Transverse colon (tissue), 4 donors: ENCODE measurements at regions not wholly inside any gene's neighbourhood (a gene's known extent, or its start where the extent isn't known, plus 50 kb on each side); places are given as distances from the start of the nearest gene placed in this dataset.

Experiments used
- DNase-seq: peaks from one replicate; pipeline ENCODE4 v3.0.0-alpha.2; 2019
- H3K27ac ChIP-seq, 4 donors: fragments of 200-600 bp; sonication (generic); 2 replicates each; pipeline ENCODE4 v1.5.1; 2016 to 2018; ENCODE audit warnings: inconsistent platforms in 4 of 4
- H3K27me3 ChIP-seq: fragments of 200-600 bp; sonication (generic); 2 replicates; pipeline ENCODE4 v1.5.1; 2017; ENCODE audit warnings: inconsistent platforms
- H3K36me3 ChIP-seq, 4 donors: fragments of 200-600 bp; sonication (generic); 2 replicates each; pipeline ENCODE4 v1.5.1; 2017 to 2019; ENCODE audit warnings: inconsistent platforms in 4 of 4
- H3K4me1 ChIP-seq, 4 donors: fragments of 200-600 bp; sonication (generic); 2 replicates each; pipeline ENCODE4 v1.5.1; 2017 to 2020; ENCODE audit warnings: inconsistent platforms in 4 of 4
- H3K4me3 ChIP-seq, 4 donors: fragments of 200-600 bp; sonication (generic); 1 replicate in 1 of 4; 2 replicates in 3 of 4; pipeline versions ENCODE4 v1.5.1 to v1.6.1; 2017 to 2019; ENCODE audit warnings: inconsistent platforms in 4 of 4
- H3K9me3 ChIP-seq, 2 donors: fragments of 200-600 bp; sonication (generic); 2 replicates each; pipeline ENCODE4 v1.5.1; 2017 to 2019; ENCODE audit warnings: inconsistent platforms in 2 of 2
- EP300 ChIP-seq: sonication (generic); formaldehyde crosslinking; IDR thresholded peaks from one replicate; pipeline ENCODE4 v1.6.1; 2017; ENCODE audit warnings: antibody characterized with exemption, low read depth
- POLR2A ChIP-seq: fragments of 450-650 bp; IDR thresholded peaks from one replicate; pipeline ENCODE4 v1.6.1; 2016; ENCODE audit warnings: antibody characterized with exemption, mild to moderate bottlenecking, moderate library complexity
- POLR2AphosphoS5 ChIP-seq, 3 donors: sonication (generic); formaldehyde crosslinking; IDR thresholded peaks; one replicate each; pipeline ENCODE4 v1.6.1; 2016; ENCODE audit warnings: antibody characterized with exemption in 3 of 3
- WGBS, 2 donors: methylation state at CpG; one replicate each; pipeline ENCODE4 v1.1.5; 2018; ENCODE audit warnings: low coverage in 1 of 2; 5-methylcytosine and 5-hydroxymethylcytosine counted together
- in situ Hi-C, 4 donors: fragments of 200-750 bp; cut with MboI; loops; one replicate each; pipeline versions ENCODE4 v1.15.0 to v1.15.1; 2017; ENCODE audit warnings: low sequenced_read_pairs in 3 of 4, low pct_ligation_motif_present in 1 of 4, low pct_unique_long_range_greater_than_20kb in 1 of 4
- intact Hi-C: fragments of 100-400 bp; cut with DNase I; formaldehyde crosslinking; loops from one replicate; pipeline ENCODE4 v1.15.1; 2023; ENCODE audit warnings: low total_unique reads
- TF ChIP-seq, protein P1 (sequence below), 5 experiments: fragments of 200-600 bp in 3 of 5; fragments of 450-650 bp in 2 of 5; sonication (generic) in 3 of 5; IDR thresholded peaks; 1 replicate in 2 of 5; 2 replicates in 3 of 5; pipeline ENCODE4 v1.5.1; 2016 to 2017; ENCODE audit warnings: antibody characterized with exemption in 5 of 5, inconsistent platforms in 3 of 5, mild to moderate bottlenecking in 2 of 5, moderate library complexity in 1 of 5

- H3K27me3 ChIP-seq: no peaks in the 10 kb centered on the region
- intact Hi-C loops: no loop called here
- in situ Hi-C loops: no loop called here
- H3K9me3 ChIP-seq: no peaks in the 10 kb centered on the region
- TF ChIP-seq EP300 (no peak), POLR2A (no peak)
- no peaks in the 10 kb centered on the region for H3K36me3 ChIP-seq
- no peak overlapping the region for H3K27ac ChIP-seq
- no peak overlapping the region for H3K4me3 ChIP-seq
- no peak for DNase-seq
- no peaks in the 10 kb centered on the region for H3K4me1 ChIP-seq
- WGBS, 2 donors: 54 to 63% methylated on average over 2 to 4 of the region's 4 CpGs
These were observed 52.7 kb upstream of the BOD1L2 start for GRCh38 chr18:57094175-57094574.

GRCh38 chr18:57095884-57096283 lies 51.0 kb upstream of the BOD1L2 start:
- intact Hi-C loops: no loop called here
- H3K4me1 ChIP-seq: no peaks in the 10 kb centered on the region
- no peak overlapping the region for H3K4me3 ChIP-seq
- H3K27me3 ChIP-seq: no peaks in the 10 kb centered on the region
- in situ Hi-C loops: no loop called here
- TF ChIP-seq POLR2AphosphoS5 (IDR thresholded peaks at IDR 0.05): no peak
- no peak for TF ChIP-seq POLR2A
- TF ChIP-seq, protein P1, sequence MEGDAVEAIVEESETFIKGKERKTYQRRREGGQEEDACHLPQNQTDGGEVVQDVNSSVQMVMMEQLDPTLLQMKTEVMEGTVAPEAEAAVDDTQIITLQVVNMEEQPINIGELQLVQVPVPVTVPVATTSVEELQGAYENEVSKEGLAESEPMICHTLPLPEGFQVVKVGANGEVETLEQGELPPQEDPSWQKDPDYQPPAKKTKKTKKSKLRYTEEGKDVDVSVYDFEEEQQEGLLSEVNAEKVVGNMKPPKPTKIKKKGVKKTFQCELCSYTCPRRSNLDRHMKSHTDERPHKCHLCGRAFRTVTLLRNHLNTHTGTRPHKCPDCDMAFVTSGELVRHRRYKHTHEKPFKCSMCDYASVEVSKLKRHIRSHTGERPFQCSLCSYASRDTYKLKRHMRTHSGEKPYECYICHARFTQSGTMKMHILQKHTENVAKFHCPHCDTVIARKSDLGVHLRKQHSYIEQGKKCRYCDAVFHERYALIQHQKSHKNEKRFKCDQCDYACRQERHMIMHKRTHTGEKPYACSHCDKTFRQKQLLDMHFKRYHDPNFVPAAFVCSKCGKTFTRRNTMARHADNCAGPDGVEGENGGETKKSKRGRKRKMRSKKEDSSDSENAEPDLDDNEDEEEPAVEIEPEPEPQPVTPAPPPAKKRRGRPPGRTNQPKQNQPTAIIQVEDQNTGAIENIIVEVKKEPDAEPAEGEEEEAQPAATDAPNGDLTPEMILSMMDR (IDR thresholded peaks at IDR 0.05): no peak
- TF ChIP-seq EP300: no peak
- no peaks in the 10 kb centered on the region for H3K36me3 ChIP-seq
- 54 to 80% methylated on average over 2 to 4 of the region's 4 CpGs for WGBS, 2 donors
- no peaks in the 10 kb centered on the region for H3K9me3 ChIP-seq
- no peak overlapping the region for H3K27ac ChIP-seq
- DNase-seq: no peak
